HepG2 (cell line): ENCODE measurements at regions not wholly inside any gene's neighbourhood (a gene's known extent, or its start where the extent isn't known, plus 50 kb on each side); places are given as distances from the start of the nearest gene placed in this dataset.

Experiments
- ATAC-seq: fragments of 200-7000 bp; cut with Tn5 transposase; 3 replicates; pipeline ENCODE4 v1.9.1; 2020; ENCODE audit warnings: mild to moderate bottlenecking, moderate library complexity
- BruUV-seq: library from RNA; stranded (reverse); fragments of 400-500 nt; replicated peaks from 2 replicates; lab custom pipeline; 2021; lab: Mats Ljungman, UMichigan
- CTCF ChIA-PET: fragments of 300-600 bp; formaldehyde crosslinking; extraction: SDS; loops from one replicate; lab custom pipeline; 2021; ENCODE audit warnings: low total read pairs, inconsistent platforms, low intra/inter-chr PET ratio; lab: Yijun Ruan, JAX
- POLR2A ChIA-PET: fragments of 350-600 bp; sonication (Branson Sonifier 250); formaldehyde crosslinking; loops from one replicate; lab custom pipeline; 2020; ENCODE audit warnings: antibody characterized with exemption, inconsistent platforms; lab: Yijun Ruan, JAX
- DNase-seq: peaks from one replicate; pipeline ENCODE4 v3.0.0-alpha.2; 2015; ENCODE audit warnings: low spot score
- FAIRE-seq: peaks from 3 replicates; lab custom pipeline; 2011; peaks lifted over from hg19 to GRCh38; lab: Jason Lieb, UNC
- H2AFZ ChIP-seq: one replicate; pipeline ENCODE4 v1.6.1; 2011; ENCODE audit warnings: low read length, inconsistent platforms
- H3K27ac ChIP-seq: fragments of 300-600 bp; 3 replicates; pipeline ENCODE4 v1.8.0; 2011; ENCODE audit warnings: mixed run types, mild to moderate bottlenecking, mixed read lengths, low read length, inconsistent platforms; ENCODE audit not compliant: insufficient read depth; ENCODE audit errors: extremely low read length
- H3K27me3 ChIP-seq, 2 experiments: fragments of 200-600 bp in 1 of 2; 2 replicates in 1 of 2; 3 replicates in 1 of 2; pipeline versions ENCODE4 v1.6.0 to v1.8.0; 2011; ENCODE audit warnings: low read length in 2 of 2, mild to moderate bottlenecking in 2 of 2, moderate library complexity in 2 of 2, inconsistent platforms in 1 of 2; ENCODE audit not compliant: insufficient read depth in 2 of 2, control insufficient read depth in 1 of 2
- H3K36me3 ChIP-seq, 2 experiments: fragments of 200-600 bp in 1 of 2; replicated peaks in 1 of 2; 2 replicates in 1 of 2; 3 replicates in 1 of 2; pipeline versions ENCODE4 v1.5.1 to v1.8.0; 2011; ENCODE audit warnings: low read length in 2 of 2, inconsistent platforms in 1 of 2; ENCODE audit not compliant: insufficient read depth in 2 of 2, control insufficient read depth in 1 of 2
- H3K4me1 ChIP-seq: 2 replicates; pipeline ENCODE4 v1.5.1; 2012; ENCODE audit warnings: low read length, inconsistent platforms; ENCODE audit not compliant: insufficient read depth
- H3K4me2 ChIP-seq: 2 replicates; pipeline ENCODE4 v1.6.0; 2011; ENCODE audit warnings: low read depth, low read length, inconsistent platforms
- H3K4me3 ChIP-seq, 3 experiments: fragments of 200-600 bp in 1 of 3; sonication (generic), shearing (Covaris generic) in 1 of 3; replicated peaks in 1 of 3; 2 replicates each; pipeline ENCODE4 v1.5.1; 2011 to 2016; ENCODE audit warnings: low read length in 3 of 3, inconsistent platforms in 2 of 3, low read depth in 2 of 3, mild to moderate bottlenecking in 2 of 3, control low read depth in 1 of 3, mixed read lengths in 1 of 3; ENCODE audit not compliant: insufficient read depth in 1 of 3
- H3K79me2 ChIP-seq: one replicate; pipeline ENCODE4 v1.6.1; 2011; ENCODE audit warnings: low read length, inconsistent platforms; ENCODE audit not compliant: insufficient read depth
- H3K9ac ChIP-seq: 2 replicates; pipeline ENCODE4 v1.6.0; 2011; ENCODE audit warnings: mild to moderate bottlenecking, low read depth, low read length, inconsistent platforms; ENCODE audit not compliant: insufficient read depth
- H3K9me3 ChIP-seq: 2 replicates; pipeline ENCODE4 v1.5.1; 2012; ENCODE audit warnings: mild to moderate bottlenecking, low read length
- H4K20me1 ChIP-seq: 2 replicates; pipeline ENCODE4 v1.6.0; 2011; ENCODE audit warnings: inconsistent platforms, mild to moderate bottlenecking, low read length, moderate library complexity; ENCODE audit not compliant: insufficient read depth
- CBX1 ChIP-seq: IDR thresholded peaks from one replicate; pipeline ENCODE4 v1.6.1; 2016; ENCODE audit warnings: antibody characterized with exemption, low read depth
- LCORL ChIP-seq, 2 experiments: fragments of 450-650 bp in 1 of 2; sonication (generic) in 1 of 2; formaldehyde crosslinking in 1 of 2; IDR thresholded peaks; 2 replicates each; pipeline versions ENCODE4 v1.5.0 to v1.6.1; 2017 to 2020; ENCODE audit warnings: antibody characterized with exemption in 1 of 2, missing genetic modification reagents in 1 of 2
- POLR2AphosphoS2 ChIP-seq: IDR thresholded peaks from 2 replicates; pipeline ENCODE4 v1.6.1; 2011; ENCODE audit warnings: low read depth, low read length, improper control_type of control experiment
- SMAD9 ChIP-seq: sonication (generic); formaldehyde crosslinking; IDR thresholded peaks from 2 replicates; pipeline ENCODE4 v1.5.1; 2020; ENCODE audit warnings: mild to moderate bottlenecking, missing genetic modification reagents
- SNAPC5 ChIP-seq: sonication (generic); formaldehyde crosslinking; IDR thresholded peaks from 2 replicates; pipeline ENCODE4 v1.8.1; 2023; ENCODE audit warnings: mild to moderate bottlenecking, missing genetic modification reagents, borderline replicate concordance
- U2AF1 ChIP-seq: fragments of 200-400 bp; formaldehyde crosslinking; optimal IDR thresholded peaks from 2 replicates; pipeline ENCODE3; 2017; ENCODE audit warnings: mild to moderate bottlenecking, low read depth, low read length
- ZBTB20 ChIP-seq: sonication (generic); formaldehyde crosslinking; IDR thresholded peaks from 2 replicates; pipeline ENCODE4 v1.8.1; 2023; ENCODE audit warnings: missing genetic modification reagents, low read depth, mild to moderate bottlenecking, borderline replicate concordance
- ZFP82 ChIP-seq: sonication (generic); formaldehyde crosslinking; IDR thresholded peaks from 2 replicates; pipeline ENCODE4 v1.5.1; 2020; ENCODE audit warnings: mild to moderate bottlenecking, missing genetic modification reagents, borderline replicate concordance
- ZNF430 ChIP-seq: sonication (generic); formaldehyde crosslinking; IDR thresholded peaks from 2 replicates; pipeline ENCODE4 v1.9.0; 2021; ENCODE audit warnings: mild to moderate bottlenecking, missing genetic modification reagents
- ZNF556 ChIP-seq: sonication (generic); formaldehyde crosslinking; IDR thresholded peaks from 2 replicates; pipeline ENCODE4 v1.4.0; 2020; ENCODE audit warnings: mild to moderate bottlenecking, missing genetic modification reagents, borderline replicate concordance
- ZNF563 ChIP-seq: sonication (generic); formaldehyde crosslinking; IDR thresholded peaks from 2 replicates; pipeline ENCODE4 v1.8.0; 2022; ENCODE audit warnings: mild to moderate bottlenecking, moderate library complexity, missing genetic modification reagents
- ZNF570 ChIP-seq: sonication (generic); formaldehyde crosslinking; IDR thresholded peaks from 2 replicates; pipeline ENCODE4 v1.4.0; 2020; ENCODE audit warnings: mild to moderate bottlenecking, missing genetic modification reagents, borderline replicate concordance
- ZNF572 ChIP-seq: sonication (generic); formaldehyde crosslinking; IDR thresholded peaks from 2 replicates; pipeline ENCODE4 v1.5.1; 2020; ENCODE audit warnings: mild to moderate bottlenecking, missing genetic modification reagents
- ZNF589 ChIP-seq: sonication (generic); formaldehyde crosslinking; conservative IDR thresholded peaks from 2 replicates; pipeline ENCODE4 v1.8.0; 2022; ENCODE audit warnings: mild to moderate bottlenecking, moderate library complexity, missing genetic modification reagents
- ZNF597 ChIP-seq: sonication (generic); formaldehyde crosslinking; IDR thresholded peaks from 2 replicates; pipeline ENCODE4 v1.5.0; 2020; ENCODE audit warnings: missing genetic modification reagents
- ZNF720 ChIP-seq: sonication (generic); formaldehyde crosslinking; IDR thresholded peaks from 2 replicates; pipeline ENCODE4 v1.4.0; 2020; ENCODE audit warnings: missing genetic modification reagents
- WGBS: methylation state at CpG from one replicate; pipeline ENCODE4 v1.1.6; 2017; ENCODE audit warnings: low lambda C conversion rate; 5-methylcytosine and 5-hydroxymethylcytosine counted together
- in situ Hi-C: cut with HindIII; loops from 2 replicates; pipeline ENCODE4 v1.10.0; 2017; ENCODE audit warnings: low pct_unique_long_range_greater_than_20kb; ENCODE audit not compliant: extremely low pct_ligation_motif_present
- intact Hi-C: fragments of 100-400 bp; cut with micrococcal nuclease; formaldehyde crosslinking; loops from one replicate; pipeline ENCODE4 v1.10.0; 2022; ENCODE audit not compliant: unreplicated experiment
- TF ChIP-seq, protein P1 (sequence below): sonication (generic); formaldehyde crosslinking; IDR thresholded peaks from 2 replicates; pipeline ENCODE4 v1.4.0; 2020; ENCODE audit warnings: missing genetic modification reagents
- TF ChIP-seq, protein P2 (sequence below): sonication (generic); formaldehyde crosslinking; IDR thresholded peaks from 2 replicates; pipeline ENCODE4 v1.4.0; 2020; ENCODE audit warnings: mild to moderate bottlenecking, missing genetic modification reagents, borderline replicate concordance
- TF ChIP-seq, protein P3 (sequence below): sonication (generic); formaldehyde crosslinking; IDR thresholded peaks from 2 replicates; pipeline ENCODE4 v1.8.0; 2022; ENCODE audit warnings: mild to moderate bottlenecking, missing genetic modification reagents, borderline replicate concordance

DNA sequence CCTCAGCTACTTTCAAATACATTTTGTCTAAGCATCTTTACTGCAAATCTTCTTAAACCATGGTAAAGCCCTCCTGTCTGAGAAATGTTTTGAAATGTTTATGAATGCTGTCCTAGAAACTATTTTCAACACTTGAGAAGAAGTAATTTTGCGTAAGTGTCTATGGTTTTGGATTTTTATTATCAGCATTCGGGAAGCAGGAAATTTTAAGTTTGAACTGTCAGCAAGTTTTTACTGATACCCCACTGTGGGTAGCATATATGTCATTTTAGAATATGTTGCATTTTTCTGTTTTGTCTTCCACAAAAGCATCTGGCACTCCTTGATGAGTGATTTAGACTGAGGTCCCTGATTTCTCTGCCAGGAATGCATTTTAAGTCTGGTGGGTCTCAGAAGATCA, 302.4 kb upstream of the GIMD1 start:
- in situ Hi-C loops: no loop called here

More for the DNA sequence above, 302.4 kb upstream of the GIMD1 start:
- no peak for ATAC-seq
- H3K9me3 ChIP-seq: no peaks in the 10 kb centered on the region
- TF ChIP-seq CBX1 (no peak), POLR2AphosphoS2 (no peak), ZNF570 (no peak), ZNF556 (CRISPR knock-in tag) (no peak), ZBTB20 (CRISPR knock-in tag) (no peak), LCORL (IDR thresholded peaks at IDR 0.05) (no peak), LCORL (CRISPR knock-in tag; IDR thresholded peaks at IDR 0.05) (no peak), ZNF430 (no peak), ZNF597 (CRISPR knock-in tag) (no peak), SNAPC5 (CRISPR knock-in tag) (no peak), U2AF1 (no peak), ZNF720 (no peak), SMAD9 (no peak), ZFP82 (CRISPR knock-in tag) (no peak), ZNF563 (CRISPR knock-in tag) (no peak), ZNF572 (CRISPR knock-in tag) (no peak), ZNF589 (CRISPR knock-in tag) (no peak)
- TF ChIP-seq, protein P1, sequence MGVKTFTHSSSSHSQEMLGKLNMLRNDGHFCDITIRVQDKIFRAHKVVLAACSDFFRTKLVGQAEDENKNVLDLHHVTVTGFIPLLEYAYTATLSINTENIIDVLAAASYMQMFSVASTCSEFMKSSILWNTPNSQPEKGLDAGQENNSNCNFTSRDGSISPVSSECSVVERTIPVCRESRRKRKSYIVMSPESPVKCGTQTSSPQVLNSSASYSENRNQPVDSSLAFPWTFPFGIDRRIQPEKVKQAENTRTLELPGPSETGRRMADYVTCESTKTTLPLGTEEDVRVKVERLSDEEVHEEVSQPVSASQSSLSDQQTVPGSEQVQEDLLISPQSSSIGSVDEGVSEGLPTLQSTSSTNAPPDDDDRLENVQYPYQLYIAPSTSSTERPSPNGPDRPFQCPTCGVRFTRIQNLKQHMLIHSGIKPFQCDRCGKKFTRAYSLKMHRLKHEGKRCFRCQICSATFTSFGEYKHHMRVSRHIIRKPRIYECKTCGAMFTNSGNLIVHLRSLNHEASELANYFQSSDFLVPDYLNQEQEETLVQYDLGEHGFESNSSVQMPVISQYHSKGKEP (CRISPR knock-in tag): no peak
- TF ChIP-seq, protein P2, sequence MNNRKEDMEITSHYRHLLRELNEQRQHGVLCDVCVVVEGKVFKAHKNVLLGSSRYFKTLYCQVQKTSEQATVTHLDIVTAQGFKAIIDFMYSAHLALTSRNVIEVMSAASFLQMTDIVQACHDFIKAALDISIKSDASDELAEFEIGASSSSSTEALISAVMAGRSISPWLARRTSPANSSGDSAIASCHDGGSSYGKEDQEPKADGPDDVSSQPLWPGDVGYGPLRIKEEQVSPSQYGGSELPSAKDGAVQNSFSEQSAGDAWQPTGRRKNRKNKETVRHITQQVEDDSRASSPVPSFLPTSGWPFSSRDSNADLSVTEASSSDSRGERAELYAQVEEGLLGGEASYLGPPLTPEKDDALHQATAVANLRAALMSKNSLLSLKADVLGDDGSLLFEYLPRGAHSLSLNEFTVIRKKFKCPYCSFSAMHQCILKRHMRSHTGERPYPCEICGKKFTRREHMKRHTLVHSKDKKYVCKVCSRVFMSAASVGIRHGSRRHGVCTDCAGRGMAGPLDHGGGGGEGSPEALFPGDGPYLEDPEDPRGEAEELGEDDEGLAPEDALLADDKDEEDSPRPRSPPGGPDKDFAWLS (CRISPR knock-in tag): no peak
- TF ChIP-seq, protein P3, sequence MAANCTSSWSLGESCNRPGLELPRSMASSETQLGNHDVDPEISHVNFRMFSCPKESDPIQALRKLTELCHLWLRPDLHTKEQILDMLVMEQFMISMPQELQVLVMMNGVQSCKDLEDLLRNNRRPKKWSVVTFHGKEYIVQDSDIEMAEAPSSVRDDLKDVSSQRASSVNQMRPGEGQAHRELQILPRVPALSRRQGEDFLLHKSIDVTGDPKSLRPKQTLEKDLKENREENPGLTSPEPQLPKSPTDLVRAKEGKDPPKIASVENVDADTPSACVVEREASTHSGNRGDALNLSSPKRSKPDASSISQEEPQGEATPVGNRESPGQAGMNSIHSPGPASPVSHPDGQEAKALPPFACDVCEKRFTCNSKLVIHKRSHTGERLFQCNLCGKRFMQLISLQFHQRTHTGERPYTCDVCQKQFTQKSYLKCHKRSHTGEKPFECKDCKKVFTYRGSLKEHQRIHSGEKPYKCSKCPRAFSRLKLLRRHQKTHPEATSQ (CRISPR knock-in tag): no peak
- H3K4me2 ChIP-seq: no peak overlapping the region
- no TSS peak for BruUV-seq
- WGBS: 7% methylated on average over 2 of the region's 2 CpGs
- H3K9ac ChIP-seq: no peak overlapping the region
- no peak overlapping the region for H3K27ac ChIP-seq
- DNase-seq: no peak
- no peak overlapping the region for H3K4me3 ChIP-seq
- CTCF ChIA-PET: no interaction called here
- H2AFZ ChIP-seq: no peak overlapping the region
- H3K79me2 ChIP-seq: no peaks in the 10 kb centered on the region
- H3K4me1 ChIP-seq: no peaks in the 10 kb centered on the region
- H3K36me3 ChIP-seq: no peaks in the 10 kb centered on the region
- no peaks in the 10 kb centered on the region for H3K27me3 ChIP-seq
- POLR2A ChIA-PET: no interaction called here
- FAIRE-seq: no peak
- intact Hi-C loops: no loop called here
- H4K20me1 ChIP-seq: no peaks in the 10 kb centered on the region
